ENCODE measurements at regions not wholly inside any gene's neighbourhood (a gene's known extent, or its start where the extent isn't known, plus 50 kb on each side); places are given as distances from the start of the nearest gene placed in this dataset.

GRCh38 chr12:113766131-113766878 is 199.8 kb downstream of the RBM19 start:
- DNase-seq, result no peak

GRCh38 chr12:113764661-113765060 is 201.5 kb downstream of the RBM19 start:
- DNase-seq, result no peak

- no peak for DNase-seq
Observed at GRCh38 chr12:113762882-113763816, 203.0 kb downstream of the RBM19 start.

GRCh38 chr12:113762155-113762881 is 203.8 kb downstream of the RBM19 start:
- DNase-seq, result peak; percentile 43

- DNase-seq, result no peak
Observed at GRCh38 chr12:113759135-113759534, 207.0 kb downstream of the RBM19 start.

GRCh38 chr12:113758165-113758924 is 207.8 kb downstream of the RBM19 start:
- DNase-seq, result no peak

GRCh38 chr12:113757221-113758002 is 208.7 kb downstream of the RBM19 start:
- DNase-seq, result no peak

- DNase-seq, result no peak
Observed at GRCh38 chr12:113756609-113757008, 209.5 kb downstream of the RBM19 start.

- no peak for DNase-seq
Observed at GRCh38 chr12:113755098-113755497, 211.0 kb downstream of the RBM19 start.

- no peak for DNase-seq
Observed at GRCh38 chr12:113751513-113751912, 214.6 kb downstream of the RBM19 start.

GRCh38 chr12:113749433-113749815 is 216.7 kb downstream of the RBM19 start:
- no peak for DNase-seq

GRCh38 chr12:113748707-113749432 is 217.3 kb downstream of the RBM19 start:
- DNase-seq, result no peak

- DNase-seq, result no peak
Observed at GRCh38 chr12:113747017-113747416, 219.1 kb downstream of the RBM19 start.

GRCh38 chr12:113744802-113745395 is 221.2 kb downstream of the RBM19 start:
- no peak for DNase-seq

GRCh38 chr12:113742801-113743200 is 223.3 kb downstream of the RBM19 start:
- DNase-seq, result no peak

GRCh38 chr12:113740699-113741098 is 225.4 kb downstream of the RBM19 start:
- no peak for DNase-seq

GRCh38 chr12:113735131-113735530 is 231.0 kb downstream of the RBM19 start:
- DNase-seq, result peak; percentile 10

GRCh38 chr12:113734503-113734902 is 231.6 kb downstream of the RBM19 start:
- DNase-seq, result no peak

GRCh38 chr12:113732916-113733315 is 233.2 kb downstream of the RBM19 start:
- no peak for DNase-seq

- no peak for DNase-seq
Observed at GRCh38 chr12:113727651-113728061, 238.5 kb downstream of the RBM19 start.
